ENCODE measurements at regions not wholly inside any gene's neighbourhood (a gene's known extent, or its start where the extent isn't known, plus 50 kb on each side); places are given as distances from the start of the nearest gene placed in this dataset.

- DNase-seq (ENCODE audit: low read depth, low spot score): no peak
- Histone ChIP-seq H4K20me1 (ENCODE audit: control insufficient read depth, extremely low read depth, insufficient read depth, low read length) (no peaks in the 10 kb centered on the region), H3K4me3 (ENCODE audit: control insufficient read depth in 2 of 3, extremely low read depth in 1 of 3, insufficient read depth in 2 of 3, low read depth in 1 of 3, low read length in 3 of 3) (no peak overlapping the region), H3K9ac (ENCODE audit: control insufficient read depth, extremely low read depth, insufficient read depth, low read length) (no peak overlapping the region), H3K27me3 (ENCODE audit: control insufficient read depth, extremely low read depth, insufficient read depth, low read length) (no peaks in the 10 kb centered on the region), H3K9me1 (ENCODE audit: control insufficient read depth, extremely low read depth, insufficient read depth, low read length) (no peaks in the 10 kb centered on the region), H3K4me1 (ENCODE audit: control insufficient read depth, extremely low read depth, insufficient read depth, low read length) (no peaks in the 10 kb centered on the region), H3K27ac (ENCODE audit: control insufficient read depth, insufficient read depth, low read length) (no peak overlapping the region), H3K4me2 (ENCODE audit: control insufficient read depth, extremely low read depth, insufficient read depth, low read depth, low read length) (no peak overlapping the region), H3K9me3 (ENCODE audit: control insufficient read depth, low read depth, low read length) (no peaks in the 10 kb centered on the region), H3K79me2 (ENCODE audit: control insufficient read depth, insufficient read depth, low read length) (no peaks in the 10 kb centered on the region), H2AFZ (ENCODE audit: control insufficient read depth, low read length) (no peak overlapping the region), H3K36me3 (ENCODE audit: control insufficient read depth in 2 of 2, extremely low read depth in 1 of 2, insufficient read depth in 2 of 2, low read length in 2 of 2) (no peaks in the 10 kb centered on the region)
- TF ChIP-seq CTCF (optimal IDR thresholded peaks at IDR 0.05 in 1 of 3, IDR thresholded peaks at IDR 0.05 in 1 of 3, conservative IDR thresholded peaks at IDR 0.05 in 1 of 3; ENCODE audit: extremely low read depth in 1 of 3, insufficient read depth in 2 of 3, low read length in 3 of 3) (no peak), EZH2 (IDR thresholded peaks at IDR 0.05; ENCODE audit: low read length) (no peak)
- no peak for FAIRE-seq
- dilution Hi-C loops (cut with MboI; ENCODE audit: extremely low pct_ligation_motif_present, low sequenced_read_pairs): no loop called here
Observed at GRCh38 chr3:44039006-44039405, 202.7 kb upstream of the TOPAZ1 start.

GRCh38 chr3:44041726-44042125 lies 200.0 kb upstream of the TOPAZ1 start:
- Histone ChIP-seq H3K4me1 (ENCODE audit: control insufficient read depth, extremely low read depth, insufficient read depth, low read length) (no peaks in the 10 kb centered on the region), H3K9ac (ENCODE audit: control insufficient read depth, extremely low read depth, insufficient read depth, low read length) (no peak overlapping the region), H3K4me3 (ENCODE audit: control insufficient read depth in 2 of 3, extremely low read depth in 1 of 3, insufficient read depth in 2 of 3, low read depth in 1 of 3, low read length in 3 of 3) (no peak overlapping the region), H4K20me1 (ENCODE audit: control insufficient read depth, extremely low read depth, insufficient read depth, low read length) (no peaks in the 10 kb centered on the region), H3K9me1 (ENCODE audit: control insufficient read depth, extremely low read depth, insufficient read depth, low read length) (no peaks in the 10 kb centered on the region), H2AFZ (ENCODE audit: control insufficient read depth, low read length) (no peak overlapping the region), H3K27me3 (ENCODE audit: control insufficient read depth, extremely low read depth, insufficient read depth, low read length) (no peaks in the 10 kb centered on the region), H3K79me2 (ENCODE audit: control insufficient read depth, insufficient read depth, low read length) (no peaks in the 10 kb centered on the region), H3K4me2 (ENCODE audit: control insufficient read depth, extremely low read depth, insufficient read depth, low read depth, low read length) (no peak overlapping the region), H3K27ac (ENCODE audit: control insufficient read depth, insufficient read depth, low read length) (no peak overlapping the region), H3K9me3 (ENCODE audit: control insufficient read depth, low read depth, low read length) (no peaks in the 10 kb centered on the region), H3K36me3 (ENCODE audit: control insufficient read depth in 2 of 2, extremely low read depth in 1 of 2, insufficient read depth in 2 of 2, low read length in 2 of 2) (no peaks in the 10 kb centered on the region)
- no peak for TF ChIP-seq CTCF (optimal IDR thresholded peaks at IDR 0.05 in 1 of 3, IDR thresholded peaks at IDR 0.05 in 1 of 3, conservative IDR thresholded peaks at IDR 0.05 in 1 of 3; ENCODE audit: extremely low read depth in 1 of 3, insufficient read depth in 2 of 3, low read length in 3 of 3)
- no peak for TF ChIP-seq EZH2 (IDR thresholded peaks at IDR 0.05; ENCODE audit: low read length)
- FAIRE-seq (no peak), DNase-seq (ENCODE audit: low read depth, low spot score) (no peak)
- dilution Hi-C loops (cut with MboI; ENCODE audit: extremely low pct_ligation_motif_present, low sequenced_read_pairs): no loop called here

Measured in keratinocyte (primary cell).